Parathyroid adenoma (tissue), 2 donors: ENCODE measurements at regions not wholly inside any gene's neighbourhood (a gene's known extent, or its start where the extent isn't known, plus 50 kb on each side); places are given as distances from the start of the nearest gene placed in this dataset.

Experiments
- H2AFZ ChIP-seq: fragments of 300-600 bp; sonication (generic); one replicate; pipeline ENCODE4 v1.7.0; 2017; ENCODE audit warnings: antibody characterized with exemption, mild to moderate bottlenecking
- H3K27ac ChIP-seq: fragments of 300-600 bp; sonication (generic); one replicate; pipeline ENCODE4 v1.7.0; 2017
- H3K27me3 ChIP-seq: fragments of 300-600 bp; sonication (generic); one replicate; pipeline ENCODE4 v1.7.0; 2017; ENCODE audit warnings: low read length; ENCODE audit not compliant: control insufficient read depth, insufficient read depth
- H3K36me3 ChIP-seq: fragments of 300-600 bp; sonication (generic); one replicate; pipeline ENCODE4 v1.7.0; 2017; ENCODE audit warnings: low read length; ENCODE audit not compliant: control insufficient read depth, insufficient read depth
- H3K4me1 ChIP-seq: fragments of 300-600 bp; sonication (generic); one replicate; pipeline ENCODE4 v1.7.0; 2017; ENCODE audit warnings: control low read depth
- H3K4me2 ChIP-seq: fragments of 300-600 bp; sonication (generic); one replicate; pipeline ENCODE4 v1.7.0; 2017; ENCODE audit warnings: low read length
- H3K4me3 ChIP-seq: fragments of 300-600 bp; sonication (generic); one replicate; pipeline ENCODE4 v1.7.0; 2017; ENCODE audit warnings: low read depth, low read length
- H3K79me2 ChIP-seq: fragments of 300-600 bp; sonication (generic); one replicate; pipeline ENCODE4 v1.7.0; 2017; ENCODE audit warnings: control low read depth
- H3K9ac ChIP-seq: fragments of 300-600 bp; sonication (generic); one replicate; pipeline ENCODE4 v1.7.0; 2017; ENCODE audit warnings: mild to moderate bottlenecking
- H3K9me3 ChIP-seq: fragments of 300-600 bp; sonication (generic); one replicate; pipeline ENCODE4 v1.7.0; 2017; ENCODE audit warnings: low read length; ENCODE audit not compliant: control insufficient read depth
- CTCF ChIP-seq: fragments of 300-600 bp; sonication (generic); IDR thresholded peaks from one replicate; pipeline ENCODE4 v1.7.0; 2017; ENCODE audit warnings: antibody characterized with exemption, mild to moderate bottlenecking
- donor health status: primary hyperparathyroidism.

- H3K9me3 ChIP-seq: no peaks in the 10 kb centered on the region
- no peaks in the 10 kb centered on the region for H3K36me3 ChIP-seq
- H3K27me3 ChIP-seq: no peaks in the 10 kb centered on the region
- no peak overlapping the region for H2AFZ ChIP-seq
- no peak overlapping the region for H3K9ac ChIP-seq
- no peak overlapping the region for H3K4me3 ChIP-seq
- no peaks in the 10 kb centered on the region for H3K79me2 ChIP-seq
- TF ChIP-seq CTCF: no peak
- no peak overlapping the region for H3K27ac ChIP-seq
- no peak overlapping the region for H3K4me2 ChIP-seq
- no peaks in the 10 kb centered on the region for H3K4me1 ChIP-seq
Observed at GRCh38 chr18:55737266-55737665, 149.3 kb upstream of the TCF4 start.

GRCh38 chr18:55735969-55736368 is 148.0 kb upstream of the TCF4 start:
- no peak overlapping the region for H3K9ac ChIP-seq
- no peaks in the 10 kb centered on the region for H3K79me2 ChIP-seq
- no peaks in the 10 kb centered on the region for H3K4me1 ChIP-seq
- H3K4me2 ChIP-seq: no peak overlapping the region
- H2AFZ ChIP-seq: no peak overlapping the region
- H3K9me3 ChIP-seq: no peaks in the 10 kb centered on the region
- H3K4me3 ChIP-seq: no peak overlapping the region
- H3K27me3 ChIP-seq: no peaks in the 10 kb centered on the region
- no peak overlapping the region for H3K27ac ChIP-seq
- TF ChIP-seq CTCF: no peak
- H3K36me3 ChIP-seq: no peaks in the 10 kb centered on the region

DNA sequence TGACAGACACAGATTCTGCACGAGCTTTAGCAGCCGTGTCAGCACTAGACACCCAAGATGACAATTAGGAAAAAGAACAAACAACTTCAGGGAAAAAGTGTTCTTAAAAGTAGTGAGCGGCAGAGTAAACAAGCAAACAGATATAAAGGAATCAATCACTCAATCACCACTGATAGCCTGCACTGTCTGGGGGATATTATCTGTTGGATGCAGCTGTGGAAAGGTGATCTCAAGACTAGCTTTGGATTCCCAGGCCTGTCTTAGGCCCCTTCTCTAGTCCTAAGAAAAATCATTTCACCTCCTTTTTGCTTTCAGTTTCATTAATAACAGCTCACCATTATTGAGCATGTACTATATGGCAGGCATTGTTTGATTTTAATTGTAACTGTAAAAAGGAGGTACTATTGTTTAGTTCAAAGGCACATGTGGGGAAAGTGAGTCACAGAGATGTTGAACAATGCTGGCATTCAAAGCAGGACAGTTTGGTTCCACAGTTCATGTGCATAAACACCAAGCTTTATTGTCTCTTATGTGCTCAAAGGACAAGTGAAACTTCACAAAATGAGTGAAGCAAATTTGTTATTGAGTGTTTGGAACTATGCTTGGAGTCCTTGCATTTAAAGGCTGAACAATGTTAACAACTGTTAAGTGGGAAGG is 147.3 kb upstream of the TCF4 start:
- Histone ChIP-seq H3K27me3 (no peaks in the 10 kb centered on the region), H2AFZ (no peak overlapping the region), H3K36me3 (no peaks in the 10 kb centered on the region), H3K9ac (no peak overlapping the region), H3K4me3 (no peak overlapping the region), H3K4me2 (no peak overlapping the region), H3K27ac (no peak overlapping the region), H3K9me3 (no peaks in the 10 kb centered on the region), H3K79me2 (no peaks in the 10 kb centered on the region), H3K4me1 (no peaks in the 10 kb centered on the region)
- TF ChIP-seq CTCF: no peak

- H3K4me2 ChIP-seq: no peak overlapping the region
- no peaks in the 10 kb centered on the region for H3K9me3 ChIP-seq
- no peaks in the 10 kb centered on the region for H3K27me3 ChIP-seq
- no peaks in the 10 kb centered on the region for H3K36me3 ChIP-seq
- no peak overlapping the region for H3K4me3 ChIP-seq
- H3K4me1 ChIP-seq: no peaks in the 10 kb centered on the region
- no peak overlapping the region for H3K9ac ChIP-seq
- TF ChIP-seq CTCF: no peak
- H2AFZ ChIP-seq: no peak overlapping the region
- H3K79me2 ChIP-seq: no peaks in the 10 kb centered on the region
- no peak overlapping the region for H3K27ac ChIP-seq
Observed at GRCh38 chr18:55732227-55733106, 144.5 kb upstream of the TCF4 start.
